K562 (cell line): ENCODE measurements at regions not wholly inside any gene's neighbourhood (a gene's known extent, or its start where the extent isn't known, plus 50 kb on each side); places are given as distances from the start of the nearest gene placed in this dataset.
A peak's percentile ranks its signal among the peaks of the same experiment; 100 is the strongest.

ENCODE experiments used
- ATAC-seq: fragments of 200-7000 bp; cut with Tn5 transposase; 3 replicates; pipeline ENCODE4 v1.9.1; 2020; ENCODE audit warnings: moderate library complexity
- BruUV-seq: library from RNA; stranded (reverse); fragments of 400-500 nt; replicated peaks from 2 replicates; lab custom pipeline; 2021; lab: Mats Ljungman, UMichigan
- CTCF ChIA-PET: fragments of 300-600 bp; formaldehyde crosslinking; extraction: SDS; loops from one replicate; lab custom pipeline; 2021; ENCODE audit warnings: low intra/inter-chr PET ratio; lab: Yijun Ruan, JAX
- POLR2A ChIA-PET: fragments of 300-600, 350-650 bp; sonication (Branson Sonifier 250); formaldehyde crosslinking; extraction: SDS; loops from one replicate; lab custom pipeline; 2021; ENCODE audit warnings: antibody characterized with exemption, inconsistent platforms; lab: Yijun Ruan, JAX
- DNase-seq, 4 experiments: peaks; one replicate each; pipeline versions ENCODE4 v3.0.0 to v3.0.0-alpha.2; 2011 to 2018; ENCODE audit warnings: low spot score in 3 of 4, mixed read lengths in 3 of 4; ENCODE audit errors: extremely low read depth in 1 of 4
- FAIRE-seq: peaks from 2 replicates; lab custom pipeline; 2011; peaks lifted over from hg19 to GRCh38; lab: Jason Lieb, UNC
- H2AFZ ChIP-seq: 2 replicates; pipeline ENCODE4 v1.6.0; 2011; ENCODE audit warnings: low read depth, low read length, control low read depth, inconsistent platforms
- H3K27ac ChIP-seq: fragments of 200-600 bp; 3 replicates; pipeline ENCODE4 v1.8.0; 2011; ENCODE audit warnings: low read depth, mild to moderate bottlenecking, control low read depth, inconsistent platforms, low read length, moderate library complexity, mixed read lengths; ENCODE audit errors: extremely low read depth
- H3K27me3 ChIP-seq, 2 experiments: fragments of 300-600 bp in 1 of 2; 2 replicates in 1 of 2; 3 replicates in 1 of 2; pipeline versions ENCODE4 v1.6.0 to v1.8.0; 2011; ENCODE audit warnings: inconsistent platforms in 2 of 2, low read length in 2 of 2, mild to moderate bottlenecking in 1 of 2, mixed read lengths in 1 of 2, moderate library complexity in 1 of 2; ENCODE audit not compliant: control insufficient read depth in 2 of 2, insufficient read depth in 2 of 2
- H3K36me3 ChIP-seq: fragments of 300-600 bp; 3 replicates; pipeline ENCODE4 v1.8.0; 2011; ENCODE audit warnings: mild to moderate bottlenecking, low read length, inconsistent platforms; ENCODE audit not compliant: control insufficient read depth, insufficient read depth
- H3K4me1 ChIP-seq, 2 experiments: fragments of 200-600 bp in 1 of 2; replicated peaks in 1 of 2; 2 replicates in 1 of 2; 3 replicates in 1 of 2; pipeline versions ENCODE4 v1.5.1 to v1.8.0; 2011; ENCODE audit warnings: inconsistent platforms in 2 of 2, low read length in 2 of 2, mild to moderate bottlenecking in 1 of 2, mixed read lengths in 1 of 2, moderate library complexity in 1 of 2; ENCODE audit not compliant: control insufficient read depth in 2 of 2, insufficient read depth in 2 of 2
- H3K4me2 ChIP-seq: 2 replicates; pipeline ENCODE4 v1.6.1; 2011; ENCODE audit warnings: low read length, control low read depth, inconsistent platforms, mixed read lengths; ENCODE audit not compliant: insufficient read depth
- H3K4me3 ChIP-seq: fragments of 200-600 bp; sonication (generic), shearing (Covaris generic); 2 replicates; pipeline ENCODE4 v1.5.1; 2016; ENCODE audit warnings: control low read depth, inconsistent platforms
- H3K79me2 ChIP-seq: fragments of 200-600 bp; 3 replicates; pipeline ENCODE4 v1.8.0; 2011; ENCODE audit warnings: low read length, inconsistent platforms; ENCODE audit not compliant: control insufficient read depth, insufficient read depth
- H3K9ac ChIP-seq, 2 experiments: 2 replicates each; pipeline versions ENCODE4 v1.6.0 to v1.6.1; 2011; ENCODE audit warnings: low read depth in 2 of 2, low read length in 2 of 2, control low read depth in 1 of 2, inconsistent platforms in 1 of 2, mild to moderate bottlenecking in 1 of 2, mixed read lengths in 1 of 2; ENCODE audit not compliant: insufficient read depth in 1 of 2
- H3K9me1 ChIP-seq: one replicate; pipeline ENCODE4 v1.6.0; 2011; ENCODE audit warnings: inconsistent platforms, mild to moderate bottlenecking, low read length, moderate library complexity; ENCODE audit not compliant: control insufficient read depth, insufficient read depth
- H3K9me3 ChIP-seq: replicated peaks from 2 replicates; pipeline ENCODE4 v1.5.1; 2011; ENCODE audit warnings: low read depth, low read length, inconsistent platforms; ENCODE audit not compliant: control insufficient read depth, insufficient read depth
- H4K20me1 ChIP-seq: replicated peaks from 2 replicates; pipeline ENCODE4 v1.6.1; 2011; ENCODE audit warnings: low read length, inconsistent platforms, mixed read lengths; ENCODE audit not compliant: control insufficient read depth, insufficient read depth
- ZNF121 ChIP-seq: sonication (generic); formaldehyde crosslinking; conservative IDR thresholded peaks from 2 replicates; pipeline ENCODE4 v1.8.0; 2022; ENCODE audit warnings: missing genetic modification reagents
- ZNF282 ChIP-seq: sonication (generic); formaldehyde crosslinking; IDR thresholded peaks from 2 replicates; pipeline ENCODE4 v1.8.1; 2023; ENCODE audit warnings: missing genetic modification reagents
- whole genome bisulfite sequencing: fragments of 100-300 bp; shearing (Covaris generic); methylation state at CpG from one replicate; pipeline ENCODE4 v1.1.6; 2016; ENCODE audit warnings: low coverage, mixed read lengths; ENCODE audit not compliant: insufficient coverage; ENCODE audit errors: missing lambda C conversion rate; 5-methylcytosine and 5-hydroxymethylcytosine counted together
- in situ Hi-C: fragments of 300-500 bp; cut with MboI; formaldehyde crosslinking; loops from 4 replicates; pipeline ENCODE4 v1.15.0; 2018; ENCODE audit warnings: inconsistent platforms, mixed read lengths
- intact Hi-C: fragments of 100-400 bp; cut with micrococcal nuclease; formaldehyde crosslinking; loops from 2 replicates; pipeline ENCODE4 v1.14.2; 2022
- TF ChIP-seq, protein P1 (sequence below): IDR thresholded peaks from 2 replicates; pipeline ENCODE4 v1.6.1; 2016; ENCODE audit warnings: missing genetic modification characterization, missing compliant biosample characterization

DNA sequence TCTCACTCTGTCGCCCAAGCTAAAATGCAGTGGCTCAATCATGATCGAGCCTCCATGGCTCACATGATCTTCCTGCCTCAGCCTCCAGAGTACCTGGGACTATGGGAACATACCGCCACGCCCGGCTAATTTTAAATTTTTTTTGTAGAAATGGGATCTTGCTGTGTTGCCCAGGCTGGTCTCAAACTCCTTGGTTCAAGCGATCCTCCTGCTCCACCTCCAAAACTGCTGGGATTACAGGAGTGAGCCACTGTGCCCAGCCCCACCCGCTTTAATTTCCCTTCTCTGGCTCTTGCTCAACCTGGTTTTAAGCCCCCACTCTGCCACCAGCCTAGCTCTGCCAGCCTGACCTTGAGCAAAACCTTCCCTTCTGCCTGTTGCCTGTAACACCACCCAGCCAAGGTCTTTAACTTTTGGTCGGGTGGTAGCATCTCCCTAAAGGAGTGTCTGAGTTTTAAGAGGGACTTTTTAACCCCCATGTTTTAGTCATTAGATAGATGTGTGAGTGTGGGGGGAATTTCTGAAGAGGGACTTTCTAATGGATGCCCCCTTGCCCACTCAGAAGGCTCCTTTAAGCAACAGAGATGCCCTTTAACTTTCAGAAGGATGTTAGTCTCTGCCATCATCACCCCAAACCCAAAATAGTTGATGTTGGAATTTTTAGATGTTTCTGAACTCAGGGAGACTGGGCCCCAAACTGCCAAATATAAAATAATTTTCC lies 71.8 kb upstream of the FOXP4 start:
- H3K79me2 ChIP-seq = no peaks in the 10 kb centered on the region
- no peak overlapping the region for H3K4me3 ChIP-seq
- ChIA-PET POLR2A (interaction anchor here (0.8 to 0.9 kb wide), 2 partner anchors 17 to 228 kb away, joined by 3 read pairs; no protein-coding TSS in a partner anchor), CTCF (interaction anchor here (1.2 kb wide), 1 partner anchor 11 kb away, joined by 5 read pairs; no protein-coding TSS in a partner anchor)
- H3K27me3 ChIP-seq = peaks cover 46 to 77% of the 10 kb centered on the region in 2 experiments
- 0% methylated on average over 8 of the region's 8 CpGs for WGBS
- intact Hi-C loops (no loop called here), in situ Hi-C loops (no loop called here)
- TF ChIP-seq ZNF282 (CRISPR knock-in tag) (no peak), ZNF121 (peak; percentile 43; the same call in 1 of the 2 replicates)
- TF ChIP-seq, protein P1, sequence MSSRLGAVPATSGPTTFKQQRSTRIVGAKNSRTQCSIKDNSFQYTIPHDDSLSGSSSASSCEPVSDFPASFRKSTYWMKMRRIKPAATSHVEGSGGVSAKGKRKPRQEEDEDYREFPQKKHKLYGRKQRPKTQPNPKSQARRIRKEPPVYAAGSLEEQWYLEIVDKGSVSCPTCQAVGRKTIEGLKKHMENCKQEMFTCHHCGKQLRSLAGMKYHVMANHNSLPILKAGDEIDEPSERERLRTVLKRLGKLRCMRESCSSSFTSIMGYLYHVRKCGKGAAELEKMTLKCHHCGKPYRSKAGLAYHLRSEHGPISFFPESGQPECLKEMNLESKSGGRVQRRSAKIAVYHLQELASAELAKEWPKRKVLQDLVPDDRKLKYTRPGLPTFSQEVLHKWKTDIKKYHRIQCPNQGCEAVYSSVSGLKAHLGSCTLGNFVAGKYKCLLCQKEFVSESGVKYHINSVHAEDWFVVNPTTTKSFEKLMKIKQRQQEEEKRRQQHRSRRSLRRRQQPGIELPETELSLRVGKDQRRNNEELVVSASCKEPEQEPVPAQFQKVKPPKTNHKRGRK (tag) = no peak
- FAIRE-seq (no peak), ATAC-seq (no peak), DNase-seq (no peak)
- H2AFZ ChIP-seq = no peak overlapping the region
- H3K27ac ChIP-seq = no peak overlapping the region
- peaks cover 0 to 13% of the 10 kb centered on the region in 2 experiments; a peak in 2 of 5 replicates for H3K4me1 ChIP-seq
- H4K20me1 ChIP-seq = peaks cover 6% of the 10 kb centered on the region
- H3K36me3 ChIP-seq = no peaks in the 10 kb centered on the region
- H3K4me2 ChIP-seq = no peak overlapping the region
- no peak overlapping the region for H3K9ac ChIP-seq
- no TSS peak for BruUV-seq
- H3K9me3 ChIP-seq = 0 out of 2 replicates have a peak, but pooled peaks cover 2% of the 10 kb centered on the region
- H3K9me1 ChIP-seq = no peaks in the 10 kb centered on the region
